H1 (cell line): ENCODE measurements at regions not wholly inside any gene's neighbourhood (a gene's known extent, or its start where the extent isn't known, plus 50 kb on each side); places are given as distances from the start of the nearest gene placed in this dataset.

Source experiments
- CTCF ChIA-PET: fragments of 300-600 bp; sonication (Branson Sonifier 250); formaldehyde crosslinking; loops from one replicate; lab custom pipeline; 2021; ENCODE audit not compliant: partially characterized antibody; lab: Charles Lee
- POLR2A ChIA-PET: fragments of 300-600 bp; sonication (Branson Sonifier 250); formaldehyde crosslinking; loops from one replicate; lab custom pipeline; 2021; ENCODE audit warnings: inconsistent platforms; ENCODE audit not compliant: partially characterized antibody; lab: Charles Lee
- DNase-seq, 2 experiments: peaks; one replicate each; pipeline versions ENCODE4 v3.0.0 to v3.0.0-alpha.2; 2010 to 2022; ENCODE audit warnings: low spot score in 2 of 2, low read depth in 1 of 2, mixed read lengths in 1 of 2
- FAIRE-seq: peaks from 2 replicates; lab custom pipeline; 2011; peaks lifted over from hg19 to GRCh38; lab: Jason Lieb, UNC
- H2AFZ ChIP-seq: 2 replicates; pipeline ENCODE4 v1.8.1; 2012; ENCODE audit warnings: low read length, inconsistent platforms
- H2AK5ac ChIP-seq: 2 replicates; pipeline ENCODE4 v1.6.1; 2013; ENCODE audit warnings: low read depth, low read length
- H2BK120ac ChIP-seq: replicated peaks from 2 replicates; pipeline ENCODE3; 2013; ENCODE audit warnings: low read depth, low read length, inconsistent platforms
- H2BK12ac ChIP-seq: 2 replicates; pipeline ENCODE4 v1.6.1; 2013; ENCODE audit warnings: low read depth, low read length
- H2BK15ac ChIP-seq: 2 replicates; pipeline ENCODE4 v1.6.1; 2013; ENCODE audit warnings: low read length
- H2BK20ac ChIP-seq: 2 replicates; pipeline ENCODE4 v1.6.1; 2013; ENCODE audit warnings: low read length
- H2BK5ac ChIP-seq: 2 replicates; pipeline ENCODE4 v1.6.1; 2013; ENCODE audit warnings: low read depth, low read length
- H3K14ac ChIP-seq: 2 replicates; pipeline ENCODE4 v1.6.1; 2013; ENCODE audit warnings: inconsistent platforms; ENCODE audit not compliant: insufficient read length
- H3K18ac ChIP-seq: 2 replicates; pipeline ENCODE4 v1.6.1; 2013; ENCODE audit warnings: low read length; ENCODE audit errors: extremely low read depth
- H3K23ac ChIP-seq: 2 replicates; pipeline ENCODE4 v1.6.1; 2013; ENCODE audit warnings: inconsistent platforms; ENCODE audit not compliant: insufficient read length
- H3K23me2 ChIP-seq: 2 replicates; pipeline ENCODE4 v1.6.1; 2013; ENCODE audit warnings: low read depth, low read length
- H3K27ac ChIP-seq: 2 replicates; pipeline ENCODE4 v1.6.1; 2011; ENCODE audit warnings: low read depth, low read length, inconsistent platforms
- H3K27me3 ChIP-seq, 4 experiments: replicated peaks in 1 of 4; 1 replicate in 1 of 4; 2 replicates in 3 of 4; pipeline versions ENCODE4 v1.6.1 to v1.8.1; 2011 to 2013; ENCODE audit warnings: low read length in 3 of 4, mild to moderate bottlenecking in 3 of 4, inconsistent platforms in 2 of 4, mixed read lengths in 2 of 4, moderate library complexity in 1 of 4; ENCODE audit not compliant: control insufficient read depth in 3 of 4, insufficient read depth in 3 of 4; ENCODE audit errors: extremely low read depth in 1 of 4
- H3K36me3 ChIP-seq, 4 experiments: 2 replicates each; pipeline versions ENCODE4 v1.6.1 to v1.8.1; 2011 to 2013; ENCODE audit warnings: mild to moderate bottlenecking in 4 of 4, low read length in 3 of 4, moderate library complexity in 2 of 4, control low read depth in 1 of 4, inconsistent platforms in 1 of 4; ENCODE audit not compliant: insufficient read depth in 4 of 4, control insufficient read depth in 2 of 4
- H3K4ac ChIP-seq: replicated peaks from 2 replicates; pipeline ENCODE3; 2013; ENCODE audit warnings: low read length, low read depth, mixed read lengths, inconsistent platforms; ENCODE audit not compliant: insufficient read length
- H3K4me1 ChIP-seq, 4 experiments: replicated peaks in 1 of 4; 1 replicate in 1 of 4; 2 replicates in 3 of 4; pipeline versions ENCODE4 v1.6.1 to v1.8.1; 2011 to 2013; ENCODE audit warnings: low read length in 3 of 4, inconsistent platforms in 2 of 4, mixed read lengths in 1 of 4; ENCODE audit not compliant: insufficient read depth in 4 of 4, control insufficient read depth in 3 of 4
- H3K4me2 ChIP-seq, 2 experiments: 2 replicates each; pipeline versions ENCODE4 v1.6.1 to v1.8.1; 2011 to 2013; ENCODE audit warnings: low read depth in 2 of 2, low read length in 2 of 2, control low read depth in 1 of 2, inconsistent platforms in 1 of 2, mild to moderate bottlenecking in 1 of 2; ENCODE audit not compliant: insufficient read depth in 1 of 2
- H3K4me3 ChIP-seq, 4 experiments: fragments of 200-600, 300-600 bp in 1 of 4; sonication (generic), shearing (Covaris generic), sonication (Bioruptor Twin) in 1 of 4; 2 replicates each; pipeline versions ENCODE4 v1.5.1 to v1.8.1; 2011 to 2016; ENCODE audit warnings: low read length in 4 of 4, low read depth in 3 of 4, control low read depth in 2 of 4, inconsistent platforms in 2 of 4, mild to moderate bottlenecking in 2 of 4, mixed read lengths in 1 of 4, moderate library complexity in 1 of 4; ENCODE audit not compliant: insufficient read depth in 2 of 4; ENCODE audit errors: extremely low read depth in 1 of 4
- H3K56ac ChIP-seq: replicated peaks from 2 replicates; pipeline ENCODE3; 2013; ENCODE audit warnings: low read depth, mild to moderate bottlenecking, mixed read lengths, low read length, inconsistent platforms; ENCODE audit not compliant: insufficient read length
- H3K79me1 ChIP-seq: 2 replicates; pipeline ENCODE4 v1.6.1; 2013; ENCODE audit warnings: low read depth, low read length, control low read depth
- H3K79me2 ChIP-seq, 2 experiments: 2 replicates each; pipeline versions ENCODE4 v1.6.1 to v1.8.1; 2012 to 2013; ENCODE audit warnings: low read length in 2 of 2, mild to moderate bottlenecking in 2 of 2, inconsistent platforms in 1 of 2; ENCODE audit not compliant: insufficient read depth in 2 of 2, control insufficient read depth in 1 of 2
- H3K9ac ChIP-seq, 4 experiments: replicated peaks in 1 of 4; 1 replicate in 1 of 4; 2 replicates in 3 of 4; pipeline versions ENCODE4 v1.6.1 to v1.8.1; 2011 to 2013; ENCODE audit warnings: low read depth in 3 of 4, low read length in 3 of 4, control low read depth in 2 of 4, mild to moderate bottlenecking in 2 of 4, moderate library complexity in 2 of 4, inconsistent platforms in 1 of 4; ENCODE audit errors: extremely low read depth in 1 of 4
- H3K9me3 ChIP-seq, 2 experiments: 2 replicates each; pipeline versions ENCODE4 v1.6.1 to v1.8.1; 2012 to 2013; ENCODE audit warnings: mild to moderate bottlenecking in 2 of 2, moderate library complexity in 2 of 2, control low read depth in 1 of 2, inconsistent platforms in 1 of 2, low read depth in 1 of 2, low read length in 1 of 2, mixed read lengths in 1 of 2; ENCODE audit not compliant: insufficient read depth in 2 of 2
- H4K20me1 ChIP-seq, 2 experiments: replicated peaks in 1 of 2; 2 replicates each; pipeline versions ENCODE3 to v1.8.1; 2011 to 2013; ENCODE audit warnings: inconsistent platforms in 2 of 2, low read length in 2 of 2, mild to moderate bottlenecking in 1 of 2; ENCODE audit not compliant: insufficient read depth in 2 of 2, control insufficient read depth in 1 of 2
- H4K5ac ChIP-seq: 2 replicates; pipeline ENCODE4 v1.6.1; 2013; ENCODE audit warnings: low read length, low read depth, mixed read lengths, inconsistent platforms; ENCODE audit not compliant: insufficient read length
- H4K8ac ChIP-seq: 2 replicates; pipeline ENCODE4 v1.8.0; 2013; ENCODE audit warnings: mild to moderate bottlenecking, moderate library complexity, low read length, inconsistent platforms; ENCODE audit not compliant: insufficient read depth; ENCODE audit errors: extremely low read depth
- H4K91ac ChIP-seq: replicated peaks from 2 replicates; pipeline ENCODE3; 2013; ENCODE audit warnings: low read length, mixed read lengths, inconsistent platforms; ENCODE audit not compliant: insufficient read length
- CHD2 ChIP-seq: IDR thresholded peaks from 2 replicates; pipeline ENCODE4 v1.6.1; 2012; ENCODE audit warnings: low read length, improper control_type of control experiment
- GABPA ChIP-seq: IDR thresholded peaks from 2 replicates; pipeline ENCODE4 v1.6.1; 2011; ENCODE audit warnings: mild to moderate bottlenecking, low read length, moderate library complexity, borderline replicate concordance; ENCODE audit not compliant: insufficient read depth
- HDAC6 ChIP-seq: IDR thresholded peaks from one replicate; pipeline ENCODE4 v1.7.1; 2012; ENCODE audit warnings: low read depth, mild to moderate bottlenecking, inconsistent platforms, low read length, moderate library complexity
- RXRA ChIP-seq: IDR thresholded peaks from 2 replicates; pipeline ENCODE4 v1.6.1; 2011; ENCODE audit warnings: low read depth, mild to moderate bottlenecking, low read length, moderate library complexity; ENCODE audit not compliant: insufficient read depth
- WGBS, 2 experiments: shearing (Covaris generic) in 1 of 2; methylation state at CpG; one replicate each; pipeline versions ENCODE4 v1.1.6 to v1.1.7; 2013 to 2015; ENCODE audit warnings: low lambda C conversion rate in 2 of 2, mixed read lengths in 2 of 2, inconsistent platforms in 1 of 2, low coverage in 1 of 2, missing lambda C conversion rate in 1 of 2; ENCODE audit not compliant: insufficient replicate concordance in 2 of 2, insufficient coverage in 1 of 2, insufficient read length in 1 of 2; ENCODE audit errors: extremely low coverage in 1 of 2, missing lambda C conversion rate in 1 of 2; 5-methylcytosine and 5-hydroxymethylcytosine counted together

GRCh38 chr15:72887376-72887775 is 103.8 kb upstream of the ADPGK start:
- H3K23me2 ChIP-seq: no peaks in the 10 kb centered on the region
- no peak overlapping the region for H2BK120ac ChIP-seq
- H4K5ac ChIP-seq: no peak overlapping the region
- no peak overlapping the region for H2BK15ac ChIP-seq
- H3K56ac ChIP-seq: no peak overlapping the region
- TF ChIP-seq CHD2: no peak
- TF ChIP-seq GABPA: no peak
- no peak for TF ChIP-seq RXRA
- TF ChIP-seq HDAC6: no peak
- H3K27ac ChIP-seq: no peak overlapping the region
- ChIA-PET CTCF (interaction anchor here (0.6 to 1.9 kb wide), 3 partner anchors 14 to 20 kb away, joined by 3 to 5 read pairs (median 5); no protein-coding TSS in a partner anchor), POLR2A (no interaction called here)
- H2BK12ac ChIP-seq: no peak overlapping the region
- no peak overlapping the region for H3K18ac ChIP-seq
- FAIRE-seq (no peak), DNase-seq (no peak)
- H2AK5ac ChIP-seq: no peak overlapping the region
- H3K4ac ChIP-seq: no peak overlapping the region
- no peak overlapping the region for H3K9ac ChIP-seq
- no peaks in the 10 kb centered on the region; a peak in 1 of 4 replicates for H3K9me3 ChIP-seq
- H3K79me2 ChIP-seq: no peaks in the 10 kb centered on the region
- no peak overlapping the region for H3K14ac ChIP-seq
- WGBS, 2 experiments: 79% methylated on average over 1 of the region's 1 CpG; no CpG with 5 or more reads in 1 of the 2 experiments
- no peak overlapping the region for H4K8ac ChIP-seq
- H2AFZ ChIP-seq: no peak overlapping the region
- no peaks in the 10 kb centered on the region for H4K20me1 ChIP-seq
- H3K79me1 ChIP-seq: no peaks in the 10 kb centered on the region
- H2BK20ac ChIP-seq: no peak overlapping the region
- no peaks in the 10 kb centered on the region for H3K36me3 ChIP-seq
- H3K4me2 ChIP-seq: no peak overlapping the region
- no peak overlapping the region for H2BK5ac ChIP-seq
- no peaks in the 10 kb centered on the region for H3K4me1 ChIP-seq
- no peak overlapping the region for H3K4me3 ChIP-seq
- H4K91ac ChIP-seq: no peak overlapping the region
- no peaks in the 10 kb centered on the region for H3K27me3 ChIP-seq
- H3K23ac ChIP-seq: no peak overlapping the region
